ENCODE measurements at regions not wholly inside any gene's neighbourhood (a gene's known extent, or its start where the extent isn't known, plus 50 kb on each side); places are given as distances from the start of the nearest gene placed in this dataset.

GRCh38 chr16:85320677-85321385, 208.6 kb upstream of the CIBAR2 start:
- DNase-seq = no peak

GRCh38 chr16:85321509-85322271, 209.4 kb upstream of the CIBAR2 start:
- DNase-seq = peak in 54 of 56 donors; percentile 24 to 87 (median 71)

GRCh38 chr16:85323230-85323960, 211.1 kb upstream of the CIBAR2 start:
- no peak for DNase-seq

GRCh38 chr16:85323961-85324253, 211.6 kb upstream of the CIBAR2 start:
- DNase-seq = no peak

- no peak for DNase-seq
Observed at GRCh38 chr16:85324488-85324887, 212.2 kb upstream of the CIBAR2 start.

- no peak for DNase-seq
Observed at GRCh38 chr16:85326113-85326793, 214.0 kb upstream of the CIBAR2 start.

- no peak for DNase-seq
Observed at GRCh38 chr16:85326794-85327181, 214.5 kb upstream of the CIBAR2 start.

- peak in 31 of 56 donors; percentile 12 to 76 (median 39) for DNase-seq
Observed at GRCh38 chr16:85327731-85328675, 215.7 kb upstream of the CIBAR2 start.

GRCh38 chr16:85328676-85329058, 216.4 kb upstream of the CIBAR2 start:
- peak in 1 of 56 donors; percentile 41 for DNase-seq

GRCh38 chr16:85329059-85329812, 217.0 kb upstream of the CIBAR2 start:
- peak in 1 of 56 donors; percentile 13 for DNase-seq

- no peak for DNase-seq
Observed at GRCh38 chr16:85330006-85330693, 217.9 kb upstream of the CIBAR2 start.

- peak in 5 of 56 donors; percentile 8 to 38 (median 21) for DNase-seq
Observed at GRCh38 chr16:85330694-85331188, 218.5 kb upstream of the CIBAR2 start.

- DNase-seq = no peak
Observed at GRCh38 chr16:85331688-85332087, 219.4 kb upstream of the CIBAR2 start.

GRCh38 chr16:85332175-85332574, 219.9 kb upstream of the CIBAR2 start:
- DNase-seq = no peak

- no peak for DNase-seq
Observed at GRCh38 chr16:85333337-85333736, 221.1 kb upstream of the CIBAR2 start.

GRCh38 chr16:85333744-85334640, 221.7 kb upstream of the CIBAR2 start:
- no peak for DNase-seq

- peak in 2 of 56 donors; percentile 21 to 27 for DNase-seq
Observed at GRCh38 chr16:85334718-85335583, 222.7 kb upstream of the CIBAR2 start.
